HG03565 (cell line): ENCODE measurements at regions not wholly inside any gene's neighbourhood (a gene's known extent, or its start where the extent isn't known, plus 50 kb on each side); places are given as distances from the start of the nearest gene placed in this dataset.

Experiments
- ATAC-seq: cut with Tn5 transposase; IDR thresholded peaks from one replicate; pipeline ENCODE4 v1.9.1; 2021; ENCODE audit warnings: mild to moderate bottlenecking, moderate library complexity; ENCODE audit not compliant: unreplicated experiment

DNA sequence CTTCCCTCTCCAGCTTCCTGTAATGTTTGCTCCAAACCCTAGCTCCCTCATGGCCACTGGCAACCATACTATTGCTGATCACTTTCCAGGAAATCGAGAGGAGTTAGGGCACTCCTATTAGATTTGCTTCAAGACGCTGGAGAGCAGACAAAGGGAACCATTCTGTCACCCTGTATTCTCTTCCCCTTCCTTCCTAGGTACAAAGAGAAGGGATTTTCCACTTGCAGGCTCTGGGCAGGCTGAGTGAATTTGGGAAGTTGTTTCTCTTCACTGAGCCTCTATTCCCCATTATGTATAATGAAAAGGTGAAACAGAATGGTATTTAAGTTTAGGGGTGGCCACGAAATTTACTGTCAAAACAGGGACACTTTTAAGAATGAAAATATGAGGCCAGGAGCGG lies 99.4 kb upstream of the LPP start:
- no peak for ATAC-seq

DNA sequence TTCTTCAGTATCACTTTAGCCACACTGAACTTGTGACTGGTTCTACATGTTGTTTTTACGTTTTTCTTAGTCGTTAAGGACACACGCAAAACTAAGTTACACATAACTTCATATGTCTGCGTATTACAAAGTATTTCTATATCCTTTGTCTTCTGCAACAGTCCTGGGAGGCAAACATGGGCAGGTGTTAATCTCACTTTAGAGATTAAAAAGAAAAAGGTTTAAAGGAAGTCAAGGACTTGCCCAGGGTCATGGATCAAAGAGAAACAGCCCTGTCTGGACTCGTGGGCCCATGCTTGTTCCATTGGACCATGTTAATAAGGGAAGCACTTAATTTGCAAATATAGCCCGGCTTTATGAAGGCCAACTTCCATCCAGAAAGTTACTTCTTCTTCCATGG lies 98.6 kb upstream of the LPP start:
- ATAC-seq: no peak

DNA sequence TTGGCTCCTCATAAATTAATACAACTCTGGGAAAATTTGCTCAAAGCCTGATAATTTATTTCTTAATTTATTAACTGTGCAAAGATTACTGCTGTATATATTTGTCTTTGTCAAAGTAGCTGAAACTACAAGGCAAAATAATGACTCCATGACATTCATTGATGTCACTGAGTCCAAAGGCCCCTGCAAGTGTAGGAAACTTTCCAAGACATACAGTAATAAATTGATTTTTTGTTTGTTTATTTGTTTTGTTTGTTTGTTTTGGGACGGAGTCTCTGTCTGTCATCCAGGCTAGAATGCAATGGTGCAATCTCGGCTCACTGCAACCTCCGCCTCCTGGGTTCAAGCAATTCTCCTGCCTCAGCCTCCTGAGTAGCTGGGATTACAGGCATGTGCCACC lies 96.8 kb upstream of the LPP start:
- ATAC-seq: no peak

DNA sequence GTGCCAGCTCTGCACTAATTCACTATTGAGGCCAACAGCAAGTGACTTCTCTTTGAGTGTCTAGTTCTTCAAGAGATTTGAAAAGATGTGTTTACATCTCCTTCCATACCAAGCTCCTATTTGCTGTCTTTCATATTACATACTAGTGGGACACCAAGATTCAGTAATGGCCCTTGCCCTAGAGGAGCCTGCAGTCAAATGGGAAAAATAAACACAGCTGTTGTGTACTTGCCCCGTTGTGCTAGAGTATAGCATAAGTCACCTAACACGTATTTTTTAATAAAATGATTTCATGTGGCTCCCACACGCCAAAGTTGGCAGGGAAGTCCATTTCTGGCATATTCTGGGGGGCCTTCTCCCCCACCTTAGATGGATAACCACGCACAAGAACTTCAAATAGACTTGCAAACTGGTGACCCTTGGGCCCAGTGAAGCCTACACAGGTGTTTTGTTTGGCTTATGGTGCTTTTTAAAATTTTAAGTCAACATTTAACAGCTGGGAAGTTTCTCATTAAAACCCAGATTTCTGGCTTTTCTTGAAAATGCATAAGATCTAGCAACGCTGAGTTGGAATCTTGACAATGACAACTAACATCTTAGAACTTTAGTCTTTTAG lies 95.3 kb upstream of the LPP start:
- no peak for ATAC-seq

DNA sequence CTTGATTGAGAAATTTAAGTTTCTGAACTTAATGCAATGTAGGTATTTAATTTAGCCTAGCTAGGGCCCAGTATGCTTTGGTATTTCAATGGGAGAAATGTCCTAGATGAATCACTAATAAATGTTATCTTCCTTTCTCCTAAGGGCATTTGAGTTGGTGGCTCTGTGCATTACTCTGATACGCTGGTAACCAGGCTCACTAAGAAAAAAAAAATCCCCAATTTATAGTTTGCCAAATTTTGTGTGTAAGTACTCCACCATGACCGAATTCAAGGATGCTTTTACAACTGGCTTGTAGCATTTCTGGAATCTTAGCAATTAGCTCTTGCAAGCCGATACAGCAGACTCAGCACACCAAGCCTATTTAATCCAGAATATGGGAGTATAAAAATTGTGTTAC lies 94.6 kb upstream of the LPP start:
- ATAC-seq: no peak

DNA sequence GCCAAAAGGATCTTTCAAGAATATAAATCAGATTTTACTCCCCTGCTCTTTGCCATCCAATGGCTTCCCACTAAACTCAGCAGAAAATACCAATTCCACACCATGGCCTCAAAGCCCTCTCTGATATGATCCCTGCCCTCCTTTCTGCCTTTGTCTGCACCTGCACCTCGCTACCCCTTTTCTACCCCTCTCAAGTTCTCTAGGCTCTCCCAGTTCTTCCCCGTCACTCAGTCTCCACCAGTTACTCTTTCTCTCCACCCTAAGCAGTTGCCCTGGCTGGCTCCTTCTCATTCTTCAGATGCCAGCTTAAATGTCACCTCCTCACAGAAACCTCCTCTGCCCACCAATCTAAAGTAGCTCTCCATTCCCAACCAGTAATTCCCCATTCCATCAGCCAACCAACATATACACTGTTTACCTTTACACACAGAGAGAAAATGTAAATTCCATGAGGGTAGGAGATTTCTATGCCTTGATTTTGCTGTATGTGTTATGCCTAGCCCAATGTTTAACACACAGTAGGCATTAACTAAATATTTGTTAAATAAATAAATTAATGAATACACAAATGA lies 93.6 kb upstream of the LPP start:
- ATAC-seq: no peak

DNA sequence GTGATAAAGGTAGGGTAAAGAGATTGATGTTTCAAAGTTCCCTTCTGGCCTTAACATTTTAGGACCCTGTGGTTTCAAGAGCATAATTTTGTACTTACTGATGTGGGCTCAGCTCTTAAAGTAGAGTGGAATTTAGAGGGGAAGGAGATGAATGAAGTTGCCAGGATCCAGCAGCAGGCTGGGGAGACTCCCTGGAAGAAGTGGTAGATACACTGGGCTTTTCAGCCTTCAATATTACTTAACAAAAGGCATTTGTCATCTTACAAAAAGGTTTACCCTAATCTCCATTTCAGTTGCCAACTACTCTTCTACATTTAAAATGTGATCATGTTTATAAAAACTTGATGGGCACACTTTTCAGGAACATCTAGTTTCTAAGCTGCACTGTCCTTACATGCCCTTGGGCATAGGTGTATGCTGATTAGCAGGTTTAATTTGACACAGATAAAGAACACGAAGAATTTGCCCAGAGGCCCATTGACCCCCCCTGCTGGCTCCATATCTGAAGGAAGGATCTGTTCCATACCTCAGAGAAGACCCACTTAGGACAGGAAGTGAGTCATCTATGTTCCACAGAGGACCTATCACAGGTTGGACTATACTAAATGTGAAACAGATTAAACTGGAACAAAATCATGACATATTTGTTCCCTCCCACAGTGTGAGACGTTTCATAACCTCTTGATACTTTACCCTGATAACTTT lies 93.0 kb upstream of the LPP start:
- peak; percentile 48 for ATAC-seq

DNA sequence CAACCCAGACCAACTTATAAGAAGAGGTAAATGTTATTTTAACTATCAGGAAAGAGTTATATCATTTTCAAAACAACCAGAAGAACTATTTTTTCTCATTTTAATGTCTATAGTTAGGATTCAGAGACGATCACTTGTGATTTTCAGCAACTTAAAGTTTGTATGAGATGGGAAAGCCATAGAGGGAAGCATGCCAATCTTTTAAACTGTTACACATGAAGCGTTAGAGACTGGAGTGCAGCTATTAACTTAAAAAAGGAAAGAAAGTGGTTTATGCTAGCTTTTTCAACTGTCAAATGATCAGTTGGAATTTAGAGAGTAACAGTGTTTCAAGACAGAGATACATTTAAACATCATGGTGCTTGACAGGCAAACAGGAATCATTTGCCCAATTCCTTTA lies 91.7 kb upstream of the LPP start:
- no peak for ATAC-seq

DNA sequence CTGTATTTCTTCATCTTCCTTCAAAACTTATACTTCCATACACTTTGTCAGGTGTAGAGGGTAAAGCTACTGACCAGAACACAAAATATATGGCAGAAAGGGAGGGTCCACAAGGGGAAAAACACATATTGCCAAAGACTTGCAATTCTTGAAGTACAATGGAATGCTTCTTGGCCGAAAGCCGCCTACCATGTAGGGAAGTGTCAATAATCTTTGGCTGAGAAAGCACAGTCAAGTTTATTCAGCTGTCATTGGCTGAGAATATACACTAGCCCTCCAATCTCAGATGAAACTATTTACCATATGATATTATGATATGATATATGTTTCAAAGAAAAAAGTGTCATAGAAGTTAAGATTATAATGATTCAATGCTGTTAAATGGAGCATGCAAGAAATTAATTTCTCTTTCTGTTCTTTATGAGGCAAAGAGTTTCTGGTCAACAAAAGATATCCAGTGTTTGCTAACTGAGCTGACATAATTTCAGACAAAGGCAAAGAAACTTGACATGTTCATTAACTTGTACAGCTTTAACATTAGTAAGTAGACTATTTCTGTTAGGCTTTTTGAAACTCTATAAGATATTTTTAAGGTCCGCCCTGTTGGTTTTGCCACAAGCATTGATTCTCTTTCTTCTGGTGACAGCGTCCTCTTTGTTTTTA lies 89.0 kb upstream of the LPP start:
- ATAC-seq: no peak

DNA sequence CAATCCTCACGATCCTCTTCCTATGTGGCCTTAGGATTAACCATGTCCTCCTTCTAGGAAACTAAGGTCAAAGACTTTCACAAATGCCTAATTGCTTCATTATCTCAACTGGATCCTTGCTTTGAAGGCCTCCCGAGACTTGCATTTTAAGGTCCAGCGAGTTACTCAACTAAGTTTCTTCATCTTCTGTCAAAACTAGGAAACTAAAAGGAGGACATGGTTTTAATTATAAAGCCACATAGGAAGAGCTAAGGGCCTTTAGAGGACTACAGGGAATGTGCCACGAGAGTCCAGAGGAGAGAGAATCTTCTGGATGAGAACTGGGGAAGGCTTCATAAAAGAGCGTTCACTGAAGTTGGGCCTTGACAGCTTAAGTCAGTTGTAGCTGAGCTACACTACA lies 87.8 kb upstream of the LPP start:
- no peak for ATAC-seq

DNA sequence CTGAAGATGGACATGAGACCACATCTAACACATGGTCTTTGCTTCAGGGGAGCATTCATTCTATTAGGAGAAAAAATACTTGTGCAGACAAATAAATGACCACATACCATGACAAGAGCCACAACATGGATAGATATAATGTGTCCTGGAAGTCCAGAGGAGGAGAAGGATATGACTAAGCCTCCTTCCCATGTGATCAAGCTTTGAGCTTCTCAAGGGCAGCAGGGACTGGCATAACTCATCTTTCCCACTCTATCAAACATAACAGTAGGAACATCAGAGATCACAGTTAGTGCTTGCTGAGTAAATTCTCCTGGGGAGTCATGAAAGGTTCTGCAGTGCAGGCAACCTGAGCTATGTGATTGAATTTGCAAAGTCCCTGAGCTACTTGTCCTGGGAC lies 86.0 kb upstream of the LPP start:
- no peak for ATAC-seq

DNA sequence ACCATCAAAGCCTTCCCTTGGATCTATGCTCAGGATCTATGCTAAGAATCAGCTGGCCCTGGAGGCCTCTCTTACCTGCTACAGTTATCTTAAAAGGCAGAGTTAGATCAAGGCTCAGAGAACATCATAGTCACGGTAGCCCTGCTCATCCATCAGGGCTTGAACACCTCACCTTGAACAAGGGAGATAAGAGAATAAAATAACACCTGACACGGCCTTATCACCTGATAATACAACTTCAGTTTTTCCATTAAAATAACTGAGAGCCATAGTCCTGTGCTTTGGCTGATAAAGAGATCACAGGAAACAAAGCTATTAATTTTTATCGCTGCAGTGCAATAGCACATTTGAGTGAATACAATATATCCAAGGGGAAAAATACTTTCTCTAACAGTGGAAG lies 85.6 kb upstream of the LPP start:
- no peak for ATAC-seq

DNA sequence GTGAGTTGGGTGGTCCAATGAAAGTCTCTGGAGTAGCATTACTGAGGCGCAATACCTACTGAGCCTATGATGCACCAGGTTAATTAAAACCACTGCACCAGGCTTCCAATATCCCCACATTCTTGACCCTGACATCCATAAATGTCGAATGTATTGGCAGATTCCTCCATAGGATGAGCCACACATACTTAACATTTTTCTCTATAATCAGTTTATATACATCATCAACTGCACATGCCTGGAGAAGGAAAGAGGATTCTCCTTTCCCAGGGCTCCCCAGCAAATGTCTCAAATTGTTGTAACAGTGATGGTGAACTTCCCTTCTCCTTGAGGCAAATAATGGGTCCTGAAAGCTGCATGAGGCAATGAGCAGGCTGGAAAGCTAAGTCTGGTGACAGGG lies 82.3 kb upstream of the LPP start:
- ATAC-seq: no peak

DNA sequence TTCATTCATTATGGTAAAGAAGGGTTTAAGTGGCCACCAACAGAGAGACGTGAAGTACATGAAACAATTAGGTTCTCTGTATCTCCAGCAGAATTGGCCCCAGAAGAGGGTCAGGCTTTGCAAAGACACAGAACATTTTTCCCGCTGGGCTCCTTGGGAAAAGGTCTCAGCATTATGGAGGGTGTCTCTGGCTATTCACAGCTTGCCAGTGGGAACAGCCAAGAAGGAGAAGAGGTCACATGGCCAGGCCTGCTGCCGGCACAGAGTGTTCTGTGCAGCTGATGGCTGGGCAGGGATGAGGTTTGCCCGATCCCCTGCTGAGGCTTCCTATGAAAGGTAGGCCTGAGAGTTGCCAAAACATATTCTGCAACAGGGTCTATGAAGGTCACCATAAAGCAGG lies 77.8 kb upstream of the LPP start:
- ATAC-seq: no peak

DNA sequence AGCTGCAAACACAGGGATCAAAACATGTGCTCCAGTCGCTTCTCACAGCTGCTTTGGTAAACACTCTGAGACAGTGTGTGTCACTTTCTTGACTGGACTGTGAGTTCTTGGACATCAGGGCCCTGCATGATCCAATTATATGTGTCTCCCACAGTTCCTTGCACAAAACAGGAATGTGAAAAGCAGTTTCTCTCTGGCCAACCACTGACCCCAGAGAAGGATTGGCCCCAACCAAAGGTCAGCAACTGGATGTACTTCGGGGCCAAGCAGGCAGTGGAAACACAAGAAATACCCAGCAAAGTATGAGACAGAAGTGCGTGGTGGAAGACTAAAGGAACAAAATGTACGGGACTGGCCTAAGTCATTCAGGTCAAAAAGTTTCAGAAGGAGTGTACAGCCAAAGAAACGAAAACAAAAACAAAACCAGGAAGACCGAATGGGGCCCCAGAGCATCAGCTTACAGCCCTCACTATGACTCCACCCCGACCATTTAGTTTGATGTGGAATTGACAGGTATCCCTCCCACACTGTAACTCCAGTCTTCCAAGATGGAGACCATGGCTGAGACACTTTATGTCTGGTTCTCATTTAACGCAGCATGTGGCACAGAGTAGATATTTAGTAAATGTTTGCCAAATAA lies 76.7 kb upstream of the LPP start:
- no peak for ATAC-seq

DNA sequence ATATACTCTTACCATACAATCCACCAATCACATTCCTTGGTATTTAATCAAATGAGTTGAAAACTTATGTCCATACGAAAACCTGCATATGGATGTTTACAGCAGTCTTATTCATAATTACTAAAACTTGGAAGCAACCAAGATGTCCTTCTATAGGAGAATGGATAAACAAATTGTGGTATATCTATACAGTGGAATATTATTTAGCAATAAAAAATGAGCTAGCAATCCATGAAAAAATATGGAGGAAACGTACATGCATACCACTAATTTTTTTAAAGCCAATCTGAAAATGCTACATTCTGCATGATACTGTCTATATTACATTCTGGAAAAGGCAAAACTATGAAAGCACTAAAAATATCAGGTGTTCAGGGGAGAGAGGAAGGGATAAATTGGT lies 73.9 kb upstream of the LPP start:
- ATAC-seq: no peak

DNA sequence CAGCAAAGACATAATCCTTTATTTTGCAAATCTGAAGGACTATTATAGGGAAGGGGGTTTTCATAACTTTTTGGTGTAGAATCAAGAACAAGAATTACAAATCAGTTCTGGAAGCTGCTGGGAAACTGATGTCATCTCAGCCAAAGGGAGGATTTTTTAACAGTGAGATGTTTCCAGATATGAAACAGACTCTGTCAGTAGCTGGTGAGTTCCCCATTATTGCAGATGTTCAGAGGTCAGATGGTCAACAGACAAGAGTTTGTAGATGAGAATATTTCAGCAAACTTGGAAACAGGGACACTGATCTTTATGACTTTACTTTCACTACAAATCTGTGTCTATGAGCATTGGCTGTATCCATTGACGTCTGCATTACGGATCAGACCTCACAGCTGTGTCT lies 71.9 kb upstream of the LPP start:
- ATAC-seq: no peak

DNA sequence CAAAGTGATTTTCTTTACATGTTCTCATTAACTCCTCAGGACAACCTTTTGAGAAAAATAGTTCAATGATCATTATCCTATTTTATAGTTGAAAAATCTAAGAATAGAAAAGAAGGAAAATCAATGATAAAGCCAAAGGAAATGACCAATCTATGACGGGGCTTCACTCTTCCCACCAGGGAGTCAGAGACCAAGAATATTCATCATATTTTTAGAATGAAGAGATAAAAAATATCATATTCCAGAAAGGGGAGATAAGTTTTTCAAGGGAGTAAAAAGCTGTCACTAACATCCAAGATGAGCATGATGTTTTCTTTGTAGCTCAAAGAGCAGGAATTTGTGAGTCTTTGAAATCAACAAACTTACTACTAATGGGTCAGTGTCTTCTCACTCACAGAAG lies 71.5 kb upstream of the LPP start:
- no peak for ATAC-seq

DNA sequence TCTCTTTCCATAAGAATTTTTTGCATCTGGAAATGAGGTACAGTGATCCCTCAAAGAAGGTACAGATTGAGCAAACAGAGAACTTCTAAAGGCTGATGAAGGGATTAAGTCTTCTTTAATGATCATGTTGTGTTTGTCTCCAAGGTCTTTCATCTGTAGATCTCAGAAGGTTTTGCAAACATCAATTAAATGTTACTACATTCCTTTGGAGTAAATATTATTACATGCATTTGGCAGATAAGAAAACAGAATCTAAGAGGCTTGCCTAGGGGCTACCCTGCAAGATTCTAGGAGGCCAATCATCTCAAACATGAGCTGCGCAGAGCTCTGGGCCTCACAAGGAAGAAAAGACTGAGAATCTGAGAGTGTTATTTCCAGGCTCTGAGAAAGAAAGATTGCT lies 70.9 kb upstream of the LPP start:
- ATAC-seq: no peak

DNA sequence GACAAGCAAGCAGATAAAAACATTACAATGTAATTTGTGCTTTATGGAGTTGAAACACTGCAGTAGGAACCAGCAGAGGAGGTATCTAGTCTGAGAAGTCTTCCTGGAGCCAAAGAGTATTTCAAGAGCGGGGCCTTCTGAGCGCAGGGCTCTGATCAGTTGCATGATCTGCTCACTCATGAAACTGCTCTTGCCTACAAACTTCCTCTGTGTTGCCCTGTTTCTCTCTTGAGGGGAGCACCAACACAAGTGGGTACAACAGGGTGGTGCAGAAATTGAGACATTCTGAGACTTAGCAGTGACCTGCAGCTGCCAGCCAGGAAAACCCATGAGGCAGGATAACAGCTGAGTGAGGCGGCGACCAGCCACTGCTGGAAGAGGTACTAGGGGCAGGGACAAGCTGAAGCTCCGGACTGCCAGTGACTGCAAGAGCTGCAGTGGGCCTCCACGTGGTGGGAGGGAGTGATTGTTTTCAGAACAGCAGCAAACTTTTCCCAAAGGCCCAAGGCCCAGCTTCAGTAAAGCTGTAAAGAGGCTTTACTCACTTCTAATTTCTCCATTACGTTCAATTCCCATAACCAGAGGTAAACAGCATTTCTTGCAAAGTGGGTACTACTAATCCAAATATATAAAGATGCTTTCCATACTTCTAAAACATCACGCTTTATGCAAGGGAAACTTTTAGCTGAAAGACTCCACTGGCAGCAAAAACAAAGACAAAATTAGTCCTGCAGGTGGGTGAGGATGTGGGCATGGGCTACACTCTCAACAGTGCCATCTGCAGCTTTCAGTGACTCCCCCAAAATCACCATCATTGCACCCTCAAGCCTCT lies 69.0 kb upstream of the LPP start:
- no peak for ATAC-seq
